H1 (cell line): ENCODE measurements at regions not wholly inside any gene's neighbourhood (a gene's known extent, or its start where the extent isn't known, plus 50 kb on each side); places are given as distances from the start of the nearest gene placed in this dataset.

ENCODE experiments used
- CTCF ChIA-PET: fragments of 300-600 bp; sonication (Branson Sonifier 250); formaldehyde crosslinking; loops from one replicate; lab custom pipeline; 2021; ENCODE audit not compliant: partially characterized antibody; lab: Charles Lee
- POLR2A ChIA-PET: fragments of 300-600 bp; sonication (Branson Sonifier 250); formaldehyde crosslinking; loops from one replicate; lab custom pipeline; 2021; ENCODE audit warnings: inconsistent platforms; ENCODE audit not compliant: partially characterized antibody; lab: Charles Lee
- DNase-seq, 2 experiments: peaks; one replicate each; pipeline versions ENCODE4 v3.0.0 to v3.0.0-alpha.2; 2010 to 2022; ENCODE audit warnings: low spot score in 2 of 2, low read depth in 1 of 2, mixed read lengths in 1 of 2
- FAIRE-seq: peaks from 2 replicates; lab custom pipeline; 2011; peaks lifted over from hg19 to GRCh38; lab: Jason Lieb, UNC
- H2AFZ ChIP-seq: 2 replicates; pipeline ENCODE4 v1.8.1; 2012; ENCODE audit warnings: low read length, inconsistent platforms
- H2AK5ac ChIP-seq: 2 replicates; pipeline ENCODE4 v1.6.1; 2013; ENCODE audit warnings: low read depth, low read length
- H2BK120ac ChIP-seq: replicated peaks from 2 replicates; pipeline ENCODE3; 2013; ENCODE audit warnings: low read depth, low read length, inconsistent platforms
- H2BK12ac ChIP-seq: 2 replicates; pipeline ENCODE4 v1.6.1; 2013; ENCODE audit warnings: low read depth, low read length
- H2BK15ac ChIP-seq: 2 replicates; pipeline ENCODE4 v1.6.1; 2013; ENCODE audit warnings: low read length
- H2BK20ac ChIP-seq: 2 replicates; pipeline ENCODE4 v1.6.1; 2013; ENCODE audit warnings: low read length
- H2BK5ac ChIP-seq: 2 replicates; pipeline ENCODE4 v1.6.1; 2013; ENCODE audit warnings: low read depth, low read length
- H3K14ac ChIP-seq: 2 replicates; pipeline ENCODE4 v1.6.1; 2013; ENCODE audit warnings: inconsistent platforms; ENCODE audit not compliant: insufficient read length
- H3K18ac ChIP-seq: 2 replicates; pipeline ENCODE4 v1.6.1; 2013; ENCODE audit warnings: low read length; ENCODE audit errors: extremely low read depth
- H3K23ac ChIP-seq: 2 replicates; pipeline ENCODE4 v1.6.1; 2013; ENCODE audit warnings: inconsistent platforms; ENCODE audit not compliant: insufficient read length
- H3K23me2 ChIP-seq: 2 replicates; pipeline ENCODE4 v1.6.1; 2013; ENCODE audit warnings: low read depth, low read length
- H3K27ac ChIP-seq: 2 replicates; pipeline ENCODE4 v1.6.1; 2011; ENCODE audit warnings: low read depth, low read length, inconsistent platforms
- H3K27me3 ChIP-seq, 4 experiments: replicated peaks in 1 of 4; 1 replicate in 1 of 4; 2 replicates in 3 of 4; pipeline versions ENCODE4 v1.6.1 to v1.8.1; 2011 to 2013; ENCODE audit warnings: low read length in 3 of 4, mild to moderate bottlenecking in 3 of 4, inconsistent platforms in 2 of 4, mixed read lengths in 2 of 4, moderate library complexity in 1 of 4; ENCODE audit not compliant: control insufficient read depth in 3 of 4, insufficient read depth in 3 of 4; ENCODE audit errors: extremely low read depth in 1 of 4
- H3K36me3 ChIP-seq, 4 experiments: 2 replicates each; pipeline versions ENCODE4 v1.6.1 to v1.8.1; 2011 to 2013; ENCODE audit warnings: mild to moderate bottlenecking in 4 of 4, low read length in 3 of 4, moderate library complexity in 2 of 4, control low read depth in 1 of 4, inconsistent platforms in 1 of 4; ENCODE audit not compliant: insufficient read depth in 4 of 4, control insufficient read depth in 2 of 4
- H3K4ac ChIP-seq: replicated peaks from 2 replicates; pipeline ENCODE3; 2013; ENCODE audit warnings: low read length, low read depth, mixed read lengths, inconsistent platforms; ENCODE audit not compliant: insufficient read length
- H3K4me1 ChIP-seq, 4 experiments: replicated peaks in 1 of 4; 1 replicate in 1 of 4; 2 replicates in 3 of 4; pipeline versions ENCODE4 v1.6.1 to v1.8.1; 2011 to 2013; ENCODE audit warnings: low read length in 3 of 4, inconsistent platforms in 2 of 4, mixed read lengths in 1 of 4; ENCODE audit not compliant: insufficient read depth in 4 of 4, control insufficient read depth in 3 of 4
- H3K4me2 ChIP-seq, 2 experiments: 2 replicates each; pipeline versions ENCODE4 v1.6.1 to v1.8.1; 2011 to 2013; ENCODE audit warnings: low read depth in 2 of 2, low read length in 2 of 2, control low read depth in 1 of 2, inconsistent platforms in 1 of 2, mild to moderate bottlenecking in 1 of 2; ENCODE audit not compliant: insufficient read depth in 1 of 2
- H3K4me3 ChIP-seq, 4 experiments: fragments of 200-600, 300-600 bp in 1 of 4; sonication (generic), shearing (Covaris generic), sonication (Bioruptor Twin) in 1 of 4; 2 replicates each; pipeline versions ENCODE4 v1.5.1 to v1.8.1; 2011 to 2016; ENCODE audit warnings: low read length in 4 of 4, low read depth in 3 of 4, control low read depth in 2 of 4, inconsistent platforms in 2 of 4, mild to moderate bottlenecking in 2 of 4, mixed read lengths in 1 of 4, moderate library complexity in 1 of 4; ENCODE audit not compliant: insufficient read depth in 2 of 4; ENCODE audit errors: extremely low read depth in 1 of 4
- H3K56ac ChIP-seq: replicated peaks from 2 replicates; pipeline ENCODE3; 2013; ENCODE audit warnings: low read depth, mild to moderate bottlenecking, mixed read lengths, low read length, inconsistent platforms; ENCODE audit not compliant: insufficient read length
- H3K79me1 ChIP-seq: 2 replicates; pipeline ENCODE4 v1.6.1; 2013; ENCODE audit warnings: low read depth, low read length, control low read depth
- H3K79me2 ChIP-seq, 2 experiments: 2 replicates each; pipeline versions ENCODE4 v1.6.1 to v1.8.1; 2012 to 2013; ENCODE audit warnings: low read length in 2 of 2, mild to moderate bottlenecking in 2 of 2, inconsistent platforms in 1 of 2; ENCODE audit not compliant: insufficient read depth in 2 of 2, control insufficient read depth in 1 of 2
- H3K9ac ChIP-seq, 4 experiments: replicated peaks in 1 of 4; 1 replicate in 1 of 4; 2 replicates in 3 of 4; pipeline versions ENCODE4 v1.6.1 to v1.8.1; 2011 to 2013; ENCODE audit warnings: low read depth in 3 of 4, low read length in 3 of 4, control low read depth in 2 of 4, mild to moderate bottlenecking in 2 of 4, moderate library complexity in 2 of 4, inconsistent platforms in 1 of 4; ENCODE audit errors: extremely low read depth in 1 of 4
- H3K9me3 ChIP-seq, 2 experiments: 2 replicates each; pipeline versions ENCODE4 v1.6.1 to v1.8.1; 2012 to 2013; ENCODE audit warnings: mild to moderate bottlenecking in 2 of 2, moderate library complexity in 2 of 2, control low read depth in 1 of 2, inconsistent platforms in 1 of 2, low read depth in 1 of 2, low read length in 1 of 2, mixed read lengths in 1 of 2; ENCODE audit not compliant: insufficient read depth in 2 of 2
- H4K20me1 ChIP-seq, 2 experiments: replicated peaks in 1 of 2; 2 replicates each; pipeline versions ENCODE3 to v1.8.1; 2011 to 2013; ENCODE audit warnings: inconsistent platforms in 2 of 2, low read length in 2 of 2, mild to moderate bottlenecking in 1 of 2; ENCODE audit not compliant: insufficient read depth in 2 of 2, control insufficient read depth in 1 of 2
- H4K5ac ChIP-seq: 2 replicates; pipeline ENCODE4 v1.6.1; 2013; ENCODE audit warnings: low read length, low read depth, mixed read lengths, inconsistent platforms; ENCODE audit not compliant: insufficient read length
- H4K8ac ChIP-seq: 2 replicates; pipeline ENCODE4 v1.8.0; 2013; ENCODE audit warnings: mild to moderate bottlenecking, moderate library complexity, low read length, inconsistent platforms; ENCODE audit not compliant: insufficient read depth; ENCODE audit errors: extremely low read depth
- H4K91ac ChIP-seq: replicated peaks from 2 replicates; pipeline ENCODE3; 2013; ENCODE audit warnings: low read length, mixed read lengths, inconsistent platforms; ENCODE audit not compliant: insufficient read length
- TAF1 ChIP-seq: IDR thresholded peaks from 2 replicates; pipeline ENCODE4 v1.6.1; 2011; ENCODE audit warnings: mild to moderate bottlenecking, low read depth, low read length
- WGBS, 2 experiments: shearing (Covaris generic) in 1 of 2; methylation state at CpG; one replicate each; pipeline versions ENCODE4 v1.1.6 to v1.1.7; 2013 to 2015; ENCODE audit warnings: low lambda C conversion rate in 2 of 2, mixed read lengths in 2 of 2, inconsistent platforms in 1 of 2, low coverage in 1 of 2, missing lambda C conversion rate in 1 of 2; ENCODE audit not compliant: insufficient replicate concordance in 2 of 2, insufficient coverage in 1 of 2, insufficient read length in 1 of 2; ENCODE audit errors: extremely low coverage in 1 of 2, missing lambda C conversion rate in 1 of 2; 5-methylcytosine and 5-hydroxymethylcytosine counted together

DNA sequence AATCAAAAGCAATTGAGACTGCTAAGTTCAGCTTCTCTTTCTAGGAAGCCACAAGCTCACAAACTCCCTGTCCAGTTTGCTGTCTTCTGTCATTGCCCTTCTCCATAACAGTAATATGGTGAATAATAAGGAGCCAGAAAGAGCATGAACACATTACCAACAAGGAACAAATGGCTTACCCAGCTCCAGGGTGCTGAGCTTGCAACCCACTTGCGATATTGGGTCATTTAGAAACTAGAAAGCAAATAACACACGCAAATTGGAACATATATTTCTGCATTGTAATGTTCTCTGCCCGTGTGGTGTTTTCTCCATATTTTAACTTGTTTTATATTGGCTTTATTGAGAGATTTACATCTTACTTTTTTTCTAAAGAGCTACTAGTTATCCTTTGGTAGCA lies 325.3 kb downstream of the GBE1 start:
- Histone ChIP-seq H3K9ac (no peak overlapping the region), H4K5ac (no peak overlapping the region), H2BK15ac (no peak overlapping the region), H3K36me3 (no peaks in the 10 kb centered on the region), H3K27ac (no peak overlapping the region), H3K79me1 (no peaks in the 10 kb centered on the region), H4K8ac (no peak overlapping the region), H3K23me2 (no peaks in the 10 kb centered on the region), H3K4me3 (no peak overlapping the region), H3K56ac (no peak overlapping the region), H3K4me1 (no peaks in the 10 kb centered on the region), H2AFZ (peak overlapping the region; percentile 81; the same call in 1 of the 2 replicates), H2BK120ac (no peak overlapping the region), H3K9me3 (no peaks in the 10 kb centered on the region), H2AK5ac (no peak overlapping the region), H3K18ac (no peak overlapping the region), H3K23ac (no peak overlapping the region), H3K79me2 (no peaks in the 10 kb centered on the region), H3K4me2 (no peak overlapping the region), H3K4ac (no peak overlapping the region), H2BK5ac (no peak overlapping the region), H4K91ac (no peak overlapping the region), H2BK12ac (no peak overlapping the region), H2BK20ac (no peak overlapping the region), H3K27me3 (no peaks in the 10 kb centered on the region), H4K20me1 (no peaks in the 10 kb centered on the region), H3K14ac (no peak overlapping the region)
- ChIA-PET CTCF (interaction anchor here (1.3 kb wide), 1 partner anchor 97 kb away, joined by 4 read pairs; no protein-coding TSS in a partner anchor), POLR2A (no interaction called here)
- DNase-seq (no peak), FAIRE-seq (no peak)
- 90% methylated on average over 3 of the region's 3 CpGs; no CpG with 5 or more reads in 1 of the 2 experiments for WGBS, 2 experiments
- no peak for TF ChIP-seq TAF1
